H1 (cell line): ENCODE measurements at regions not wholly inside any gene's neighbourhood (a gene's known extent, or its start where the extent isn't known, plus 50 kb on each side); places are given as distances from the start of the nearest gene placed in this dataset.
A peak's percentile ranks its signal among the peaks of the same experiment; 100 is the strongest.

Experiments
- CTCF ChIA-PET: fragments of 300-600 bp; sonication (Branson Sonifier 250); formaldehyde crosslinking; loops from one replicate; lab custom pipeline; 2021; ENCODE audit not compliant: partially characterized antibody; lab: Charles Lee
- POLR2A ChIA-PET: fragments of 300-600 bp; sonication (Branson Sonifier 250); formaldehyde crosslinking; loops from one replicate; lab custom pipeline; 2021; ENCODE audit warnings: inconsistent platforms; ENCODE audit not compliant: partially characterized antibody; lab: Charles Lee
- DNase-seq, 2 experiments: peaks; one replicate each; pipeline versions ENCODE4 v3.0.0 to v3.0.0-alpha.2; 2010 to 2022; ENCODE audit warnings: low spot score in 2 of 2, low read depth in 1 of 2, mixed read lengths in 1 of 2
- FAIRE-seq: peaks from 2 replicates; lab custom pipeline; 2011; peaks lifted over from hg19 to GRCh38; lab: Jason Lieb, UNC
- H2AFZ ChIP-seq: 2 replicates; pipeline ENCODE4 v1.8.1; 2012; ENCODE audit warnings: low read length, inconsistent platforms
- H2AK5ac ChIP-seq: 2 replicates; pipeline ENCODE4 v1.6.1; 2013; ENCODE audit warnings: low read depth, low read length
- H2BK120ac ChIP-seq: replicated peaks from 2 replicates; pipeline ENCODE3; 2013; ENCODE audit warnings: low read depth, low read length, inconsistent platforms
- H2BK12ac ChIP-seq: 2 replicates; pipeline ENCODE4 v1.6.1; 2013; ENCODE audit warnings: low read depth, low read length
- H2BK15ac ChIP-seq: 2 replicates; pipeline ENCODE4 v1.6.1; 2013; ENCODE audit warnings: low read length
- H2BK20ac ChIP-seq: 2 replicates; pipeline ENCODE4 v1.6.1; 2013; ENCODE audit warnings: low read length
- H2BK5ac ChIP-seq: 2 replicates; pipeline ENCODE4 v1.6.1; 2013; ENCODE audit warnings: low read depth, low read length
- H3K14ac ChIP-seq: 2 replicates; pipeline ENCODE4 v1.6.1; 2013; ENCODE audit warnings: inconsistent platforms; ENCODE audit not compliant: insufficient read length
- H3K18ac ChIP-seq: 2 replicates; pipeline ENCODE4 v1.6.1; 2013; ENCODE audit warnings: low read length; ENCODE audit errors: extremely low read depth
- H3K23ac ChIP-seq: 2 replicates; pipeline ENCODE4 v1.6.1; 2013; ENCODE audit warnings: inconsistent platforms; ENCODE audit not compliant: insufficient read length
- H3K23me2 ChIP-seq: 2 replicates; pipeline ENCODE4 v1.6.1; 2013; ENCODE audit warnings: low read depth, low read length
- H3K27ac ChIP-seq: 2 replicates; pipeline ENCODE4 v1.6.1; 2011; ENCODE audit warnings: low read depth, low read length, inconsistent platforms
- H3K27me3 ChIP-seq, 4 experiments: replicated peaks in 1 of 4; 1 replicate in 1 of 4; 2 replicates in 3 of 4; pipeline versions ENCODE4 v1.6.1 to v1.8.1; 2011 to 2013; ENCODE audit warnings: low read length in 3 of 4, mild to moderate bottlenecking in 3 of 4, inconsistent platforms in 2 of 4, mixed read lengths in 2 of 4, moderate library complexity in 1 of 4; ENCODE audit not compliant: control insufficient read depth in 3 of 4, insufficient read depth in 3 of 4; ENCODE audit errors: extremely low read depth in 1 of 4
- H3K36me3 ChIP-seq, 4 experiments: 2 replicates each; pipeline versions ENCODE4 v1.6.1 to v1.8.1; 2011 to 2013; ENCODE audit warnings: mild to moderate bottlenecking in 4 of 4, low read length in 3 of 4, moderate library complexity in 2 of 4, control low read depth in 1 of 4, inconsistent platforms in 1 of 4; ENCODE audit not compliant: insufficient read depth in 4 of 4, control insufficient read depth in 2 of 4
- H3K4ac ChIP-seq: replicated peaks from 2 replicates; pipeline ENCODE3; 2013; ENCODE audit warnings: low read length, low read depth, mixed read lengths, inconsistent platforms; ENCODE audit not compliant: insufficient read length
- H3K4me1 ChIP-seq, 4 experiments: replicated peaks in 1 of 4; 1 replicate in 1 of 4; 2 replicates in 3 of 4; pipeline versions ENCODE4 v1.6.1 to v1.8.1; 2011 to 2013; ENCODE audit warnings: low read length in 3 of 4, inconsistent platforms in 2 of 4, mixed read lengths in 1 of 4; ENCODE audit not compliant: insufficient read depth in 4 of 4, control insufficient read depth in 3 of 4
- H3K4me2 ChIP-seq, 2 experiments: 2 replicates each; pipeline versions ENCODE4 v1.6.1 to v1.8.1; 2011 to 2013; ENCODE audit warnings: low read depth in 2 of 2, low read length in 2 of 2, control low read depth in 1 of 2, inconsistent platforms in 1 of 2, mild to moderate bottlenecking in 1 of 2; ENCODE audit not compliant: insufficient read depth in 1 of 2
- H3K4me3 ChIP-seq, 4 experiments: fragments of 200-600, 300-600 bp in 1 of 4; sonication (generic), shearing (Covaris generic), sonication (Bioruptor Twin) in 1 of 4; 2 replicates each; pipeline versions ENCODE4 v1.5.1 to v1.8.1; 2011 to 2016; ENCODE audit warnings: low read length in 4 of 4, low read depth in 3 of 4, control low read depth in 2 of 4, inconsistent platforms in 2 of 4, mild to moderate bottlenecking in 2 of 4, mixed read lengths in 1 of 4, moderate library complexity in 1 of 4; ENCODE audit not compliant: insufficient read depth in 2 of 4; ENCODE audit errors: extremely low read depth in 1 of 4
- H3K56ac ChIP-seq: replicated peaks from 2 replicates; pipeline ENCODE3; 2013; ENCODE audit warnings: low read depth, mild to moderate bottlenecking, mixed read lengths, low read length, inconsistent platforms; ENCODE audit not compliant: insufficient read length
- H3K79me1 ChIP-seq: 2 replicates; pipeline ENCODE4 v1.6.1; 2013; ENCODE audit warnings: low read depth, low read length, control low read depth
- H3K79me2 ChIP-seq, 2 experiments: 2 replicates each; pipeline versions ENCODE4 v1.6.1 to v1.8.1; 2012 to 2013; ENCODE audit warnings: low read length in 2 of 2, mild to moderate bottlenecking in 2 of 2, inconsistent platforms in 1 of 2; ENCODE audit not compliant: insufficient read depth in 2 of 2, control insufficient read depth in 1 of 2
- H3K9ac ChIP-seq, 4 experiments: replicated peaks in 1 of 4; 1 replicate in 1 of 4; 2 replicates in 3 of 4; pipeline versions ENCODE4 v1.6.1 to v1.8.1; 2011 to 2013; ENCODE audit warnings: low read depth in 3 of 4, low read length in 3 of 4, control low read depth in 2 of 4, mild to moderate bottlenecking in 2 of 4, moderate library complexity in 2 of 4, inconsistent platforms in 1 of 4; ENCODE audit errors: extremely low read depth in 1 of 4
- H3K9me3 ChIP-seq, 2 experiments: 2 replicates each; pipeline versions ENCODE4 v1.6.1 to v1.8.1; 2012 to 2013; ENCODE audit warnings: mild to moderate bottlenecking in 2 of 2, moderate library complexity in 2 of 2, control low read depth in 1 of 2, inconsistent platforms in 1 of 2, low read depth in 1 of 2, low read length in 1 of 2, mixed read lengths in 1 of 2; ENCODE audit not compliant: insufficient read depth in 2 of 2
- H4K20me1 ChIP-seq, 2 experiments: replicated peaks in 1 of 2; 2 replicates each; pipeline versions ENCODE3 to v1.8.1; 2011 to 2013; ENCODE audit warnings: inconsistent platforms in 2 of 2, low read length in 2 of 2, mild to moderate bottlenecking in 1 of 2; ENCODE audit not compliant: insufficient read depth in 2 of 2, control insufficient read depth in 1 of 2
- H4K5ac ChIP-seq: 2 replicates; pipeline ENCODE4 v1.6.1; 2013; ENCODE audit warnings: low read length, low read depth, mixed read lengths, inconsistent platforms; ENCODE audit not compliant: insufficient read length
- H4K8ac ChIP-seq: 2 replicates; pipeline ENCODE4 v1.8.0; 2013; ENCODE audit warnings: mild to moderate bottlenecking, moderate library complexity, low read length, inconsistent platforms; ENCODE audit not compliant: insufficient read depth; ENCODE audit errors: extremely low read depth
- H4K91ac ChIP-seq: replicated peaks from 2 replicates; pipeline ENCODE3; 2013; ENCODE audit warnings: low read length, mixed read lengths, inconsistent platforms; ENCODE audit not compliant: insufficient read length
- CBX8 ChIP-seq: fragments of 300-800, 300-1000 bp; sonication (generic); IDR thresholded peaks from 2 replicates; pipeline ENCODE4 v1.7.1; 2016; ENCODE audit warnings: low read depth, low read length, borderline replicate concordance
- POLR2A ChIP-seq, 2 experiments: IDR thresholded peaks; 1 replicate in 1 of 2; 2 replicates in 1 of 2; pipeline ENCODE4 v1.6.1; 2011; ENCODE audit warnings: low read depth in 2 of 2, low read length in 2 of 2, mild to moderate bottlenecking in 2 of 2; ENCODE audit errors: control extremely low read depth in 1 of 2
- SAP30 ChIP-seq: fragments of 300-600 bp; sonication (generic); IDR thresholded peaks from 2 replicates; pipeline ENCODE4 v1.7.1; 2012; ENCODE audit warnings: low read length, moderate library complexity, mild to moderate bottlenecking, inconsistent platforms; ENCODE audit not compliant: insufficient read depth, insufficient replicate concordance
- WGBS, 2 experiments: shearing (Covaris generic) in 1 of 2; methylation state at CpG; one replicate each; pipeline versions ENCODE4 v1.1.6 to v1.1.7; 2013 to 2015; ENCODE audit warnings: low lambda C conversion rate in 2 of 2, mixed read lengths in 2 of 2, inconsistent platforms in 1 of 2, low coverage in 1 of 2, missing lambda C conversion rate in 1 of 2; ENCODE audit not compliant: insufficient replicate concordance in 2 of 2, insufficient coverage in 1 of 2, insufficient read length in 1 of 2; ENCODE audit errors: extremely low coverage in 1 of 2, missing lambda C conversion rate in 1 of 2; 5-methylcytosine and 5-hydroxymethylcytosine counted together

GRCh38 chr10:129033790-129034272, 433.2 kb upstream of the MGMT start:
- Histone ChIP-seq H2BK15ac (0 out of 2 replicates have a peak overlapping the region, but pooled peaks have one; percentile 11), H3K27me3 (no peaks in the 10 kb centered on the region; a peak in 1 of 7 replicates), H4K91ac (no peak overlapping the region), H3K4me1 (peaks cover 0 to 7% (median 3%) of the 10 kb centered on the region in 4 experiments; a peak in 2 of 7 replicates), H2BK5ac (no peak overlapping the region), H4K20me1 (no peaks in the 10 kb centered on the region), H4K5ac (no peak overlapping the region), H3K79me1 (no peaks in the 10 kb centered on the region), H3K56ac (no peak overlapping the region), H2BK120ac (no peak overlapping the region), H4K8ac (no peak overlapping the region), H3K18ac (no peak overlapping the region), H3K79me2 (no peaks in the 10 kb centered on the region), H2AK5ac (no peak overlapping the region), H2AFZ (no peak overlapping the region), H3K36me3 (no peaks in the 10 kb centered on the region), H3K14ac (no peak overlapping the region), H3K4me3 (no peak overlapping the region), H2BK12ac (no peak overlapping the region), H3K4me2 (no peak overlapping the region), H3K4ac (no peak overlapping the region), H3K9ac (no peak overlapping the region), H3K9me3 (no peaks in the 10 kb centered on the region), H3K23ac (no peak overlapping the region), H3K27ac (no peak overlapping the region), H2BK20ac (no peak overlapping the region), H3K23me2 (no peaks in the 10 kb centered on the region)
- WGBS, 2 experiments = 92% methylated on average over 14 of the region's 14 CpGs; no CpG with 5 or more reads in 1 of the 2 experiments
- CTCF ChIA-PET = interaction anchor here (0.9 to 3.2 kb wide), 4 partner anchors 15 to 937 kb away, joined by 3 to 12 read pairs (median 5); no protein-coding TSS in a partner anchor
- no peak for TF ChIP-seq POLR2A (IDR thresholded peaks at IDR 0.05; ENCODE audit: control extremely low read depth in 1 of 2, low read depth in 2 of 2, low read length in 2 of 2)
- no peak for TF ChIP-seq CBX8
- TF ChIP-seq SAP30 = no peak
- no peak for FAIRE-seq
- DNase-seq = no peak
- POLR2A ChIA-PET = no interaction called here
